ENCODE measurements at regions not wholly inside any gene's neighbourhood (a gene's known extent, or its start where the extent isn't known, plus 50 kb on each side); places are given as distances from the start of the nearest gene placed in this dataset.

- no peak for TF ChIP-seq GATA3 (IDR thresholded peaks at IDR 0.05; ENCODE audit: low read depth, low read length)
- no peak for TF ChIP-seq GATA2 (IDR thresholded peaks at IDR 0.05; ENCODE audit: low read depth, low read length)
Observed at GRCh38 chr13:63345835-63346234, 1930.2 kb upstream of the PCDH20 start.
